GM18868 (cell line): ENCODE measurements at regions not wholly inside any gene's neighbourhood (a gene's known extent, or its start where the extent isn't known, plus 50 kb on each side); places are given as distances from the start of the nearest gene placed in this dataset.
"Not testable (repeated sequence)": the region's sequence is repeated elsewhere in the genome, so short reads cannot be mapped to it uniquely, and the experiment has no call there.

ENCODE experiments used
- ATAC-seq: cut with Tn5 transposase; IDR thresholded peaks from one replicate; pipeline ENCODE4 v1.9.1; 2021; ENCODE audit warnings: mild to moderate bottlenecking, moderate library complexity; ENCODE audit not compliant: unreplicated experiment

- ATAC-seq: not testable (repeated sequence)
These were observed 108.5 kb downstream of the FOXD4L6 start for GRCh38 chr9:41019858-41020562.

GRCh38 chr9:41018948-41019347 is 109.5 kb downstream of the FOXD4L6 start:
- ATAC-seq: not testable (repeated sequence)

DNA sequence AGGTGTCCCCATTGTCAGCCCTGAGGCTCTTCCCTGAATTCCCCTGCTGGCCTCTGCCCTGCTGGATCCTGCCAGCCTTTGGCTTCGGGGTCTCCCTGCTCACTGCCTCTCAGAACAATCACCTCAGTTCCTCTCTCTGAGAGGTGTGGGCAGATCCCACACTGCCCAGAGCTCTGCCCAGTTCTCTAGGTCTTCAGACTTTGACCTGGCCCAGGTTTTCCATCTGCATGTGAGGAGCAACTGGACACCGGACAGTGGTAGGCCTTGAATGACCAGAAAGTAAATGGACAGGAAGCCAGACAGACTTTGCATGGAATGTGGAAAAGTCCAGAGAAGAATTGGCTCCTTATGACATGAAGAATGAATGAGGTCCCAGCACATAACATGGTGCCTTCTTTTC is 111.8 kb downstream of the FOXD4L6 start:
- ATAC-seq: not testable (repeated sequence)

GRCh38 chr9:40999952-41000700 is 128.4 kb downstream of the FOXD4L6 start:
- ATAC-seq: not testable (repeated sequence)

DNA sequence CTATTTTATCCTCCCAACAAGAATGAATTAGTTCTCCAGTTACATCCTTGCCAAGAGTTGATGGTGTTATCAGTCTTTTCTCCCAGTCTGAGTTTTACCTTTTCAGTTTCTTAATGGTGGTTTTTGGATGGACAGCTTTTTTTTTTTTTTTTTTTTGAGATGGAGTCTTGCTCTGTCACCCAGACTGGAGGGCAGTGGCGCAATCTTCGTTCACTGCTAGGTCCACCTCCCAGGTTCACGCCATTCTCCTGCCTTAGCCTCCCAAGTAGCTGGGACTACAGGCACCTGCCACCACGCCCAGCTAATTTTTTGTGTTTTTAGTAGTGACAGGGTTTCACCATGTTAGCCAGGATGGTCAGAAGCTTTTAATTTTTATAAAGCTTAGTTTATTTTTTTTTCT is 133.0 kb downstream of the FOXD4L6 start:
- not testable (repeated sequence) for ATAC-seq

DNA sequence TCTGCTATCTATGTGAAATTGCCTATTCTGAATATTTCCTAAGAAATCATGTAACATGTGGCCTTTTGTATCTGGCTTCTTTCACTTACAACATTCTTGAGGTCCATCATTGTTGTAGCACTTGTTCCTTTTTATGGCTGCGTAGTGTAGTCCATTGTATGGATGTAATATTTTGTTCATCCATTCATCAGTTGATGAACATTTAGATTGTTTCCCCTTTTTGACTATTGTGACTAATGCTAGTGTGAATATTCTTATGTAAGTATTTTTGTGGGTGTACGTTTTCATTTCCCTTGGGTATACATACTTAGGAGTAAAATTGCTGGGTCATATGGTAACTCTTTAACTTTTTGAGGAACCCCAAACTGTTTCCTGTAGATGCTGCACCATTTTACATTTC is 134.6 kb downstream of the FOXD4L6 start:
- ATAC-seq: not testable (repeated sequence)

DNA sequence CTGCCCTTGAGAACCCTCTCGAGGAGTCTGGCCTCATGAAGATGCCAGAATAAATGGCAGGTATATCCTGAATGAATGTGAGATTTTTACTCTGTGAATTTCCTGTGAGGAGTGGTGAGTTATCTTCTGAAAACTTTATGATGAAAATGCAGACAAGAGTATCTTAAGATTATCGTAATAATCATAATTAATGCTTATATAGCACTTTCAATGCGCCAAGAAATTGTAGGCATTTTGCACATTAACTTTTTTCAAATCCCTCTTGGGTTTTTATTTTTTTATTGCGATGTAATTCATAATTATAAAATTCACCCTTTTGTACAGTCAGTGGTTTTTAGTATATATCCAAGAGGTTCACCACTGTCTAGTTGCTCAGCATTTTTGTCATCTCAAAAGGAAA is 135.1 kb downstream of the FOXD4L6 start:
- ATAC-seq: not testable (repeated sequence)

DNA sequence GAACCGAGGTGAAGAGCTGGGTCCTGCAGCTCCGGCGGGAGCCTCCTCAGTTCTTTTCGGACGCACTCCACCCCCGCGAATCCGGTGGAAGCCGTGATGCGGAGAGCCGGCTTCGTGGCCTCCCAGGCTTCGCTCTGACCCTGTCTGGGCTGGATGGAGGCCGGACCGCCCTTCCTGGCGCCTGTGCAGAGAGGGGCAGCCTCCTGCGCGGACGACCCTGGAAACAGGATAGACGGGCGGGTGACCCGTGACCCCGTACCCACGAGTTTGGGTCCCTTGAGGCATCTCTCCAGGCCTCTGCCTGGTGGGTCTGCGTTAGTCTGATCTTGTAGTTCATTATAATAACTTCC is 136.0 kb downstream of the FOXD4L6 start:
- ATAC-seq: peak; percentile 26

- peak; percentile 100 for ATAC-seq
These were observed 136.6 kb downstream of the FOXD4L6 start for GRCh38 chr9:40991741-40992471.

GRCh38 chr9:40991100-40991740 is 137.3 kb downstream of the FOXD4L6 start:
- not testable (repeated sequence) for ATAC-seq

DNA sequence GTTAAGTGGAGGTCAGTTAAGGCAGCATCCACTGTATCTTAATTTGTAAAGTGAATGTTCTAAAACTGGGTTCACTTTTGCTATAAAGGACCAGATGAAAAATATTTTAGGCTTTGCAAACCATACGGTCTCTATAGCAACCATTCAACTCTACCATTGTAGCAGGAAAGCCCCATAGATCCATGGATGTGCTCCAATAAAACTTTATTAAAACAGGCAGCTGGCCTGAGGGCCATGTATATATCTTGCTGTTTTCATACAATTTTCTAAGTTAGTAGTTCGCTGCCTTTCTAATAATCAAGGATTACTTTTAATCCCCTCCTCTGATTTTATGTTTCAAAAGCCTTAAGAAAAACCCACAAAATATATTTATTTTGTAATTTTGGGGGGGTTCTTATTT is 142.1 kb downstream of the FOXD4L6 start:
- not testable (repeated sequence) for ATAC-seq

DNA sequence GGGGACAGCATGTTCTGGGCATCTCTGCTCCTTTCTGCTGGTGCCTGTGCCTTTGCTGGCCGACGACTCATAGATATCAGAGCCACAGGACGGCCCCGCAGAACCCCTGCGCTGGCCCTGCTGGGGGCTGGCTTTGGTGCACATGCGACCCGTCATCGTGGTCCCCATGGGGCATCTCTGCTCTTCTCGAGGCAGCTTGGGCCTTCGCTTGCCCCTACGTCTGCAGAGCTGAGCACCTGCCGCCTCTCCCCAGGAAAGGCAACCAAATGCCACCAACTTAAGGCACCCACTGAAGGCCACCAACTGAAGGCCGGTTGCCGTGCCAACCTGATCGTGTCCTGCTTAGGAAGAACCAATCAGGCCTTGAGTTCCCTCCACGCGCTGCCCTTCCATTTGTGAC is 153.1 kb downstream of the FOXD4L6 start:
- not testable (repeated sequence) for ATAC-seq

- ATAC-seq: not testable (repeated sequence)
These were observed 153.6 kb downstream of the FOXD4L6 start for GRCh38 chr9:40974912-40975311.

DNA sequence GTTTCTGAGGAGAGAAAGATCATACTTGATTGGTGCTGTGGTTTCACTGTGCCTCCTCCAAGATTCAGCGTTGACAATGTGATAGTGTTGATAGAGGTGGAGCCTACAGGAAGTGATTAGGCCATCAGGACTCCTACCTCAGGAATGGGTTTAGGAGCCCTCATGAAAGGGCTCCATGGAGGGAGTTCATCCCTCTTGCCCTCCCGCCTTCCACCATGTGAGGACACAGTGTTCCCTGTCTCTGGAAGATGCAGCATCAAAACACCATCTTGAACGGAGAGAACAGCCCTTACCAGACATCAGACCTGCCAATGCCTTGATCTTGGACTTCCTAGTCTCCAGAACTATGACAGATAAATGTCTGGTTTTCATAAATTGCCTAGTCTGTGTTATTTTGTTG is 156.7 kb downstream of the FOXD4L6 start:
- ATAC-seq: not testable (repeated sequence)

GRCh38 chr9:40970340-40970739 is 158.1 kb downstream of the FOXD4L6 start:
- ATAC-seq: not testable (repeated sequence)

DNA sequence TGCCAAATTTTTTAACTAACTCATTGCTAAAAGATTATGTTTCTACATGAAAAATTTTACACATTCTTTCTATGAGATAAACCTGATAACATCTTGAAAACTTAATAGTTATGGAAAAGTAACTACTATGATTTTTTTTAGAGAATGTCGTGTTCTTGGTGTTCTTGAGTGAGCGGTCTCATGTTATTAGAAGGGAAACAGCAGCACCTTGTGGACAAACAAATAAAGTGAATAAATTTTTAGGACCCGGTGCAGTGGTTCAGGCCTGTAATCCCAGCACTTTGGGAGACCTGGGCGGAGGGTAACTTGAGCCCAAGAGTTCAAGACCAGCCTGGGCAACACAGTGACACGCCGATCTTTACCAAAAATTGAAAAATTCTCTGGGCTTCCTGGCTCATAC is 166.0 kb downstream of the FOXD4L6 start:
- not testable (repeated sequence) for ATAC-seq

GRCh38 chr9:40951876-40952494 is 176.5 kb downstream of the FOXD4L6 start:
- ATAC-seq: not testable (repeated sequence)

- ATAC-seq: not testable (repeated sequence)
These were observed 182.3 kb downstream of the FOXD4L6 start for GRCh38 chr9:40946228-40946627.

DNA sequence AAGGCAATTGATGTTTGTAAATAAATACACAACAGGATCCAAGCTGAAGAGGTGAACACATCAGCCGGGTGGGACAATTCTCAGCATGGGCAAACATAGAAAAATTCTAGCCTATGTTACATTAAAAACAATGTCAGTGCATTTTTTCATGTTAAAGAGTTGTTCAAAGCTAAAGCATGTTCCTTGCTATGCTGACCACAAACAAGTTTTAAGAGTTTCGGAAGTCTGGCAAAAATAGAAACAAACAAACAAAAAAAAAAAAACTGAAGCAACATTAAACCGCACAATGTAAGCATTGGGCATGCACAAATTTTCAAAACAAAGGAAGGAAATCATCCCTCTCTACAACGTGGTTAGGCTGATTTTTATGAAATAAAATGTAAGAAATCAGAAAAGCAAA is 185.8 kb downstream of the FOXD4L6 start:
- not testable (repeated sequence) for ATAC-seq

- not testable (repeated sequence) for ATAC-seq
These were observed 188.6 kb downstream of the FOXD4L6 start for GRCh38 chr9:40939888-40940209.
